Glutamatergic neuron (in vitro differentiated cells): ENCODE measurements at regions not wholly inside any gene's neighbourhood (a gene's known extent, or its start where the extent isn't known, plus 50 kb on each side); places are given as distances from the start of the nearest gene placed in this dataset.
"Not testable (repeated sequence)": the region's sequence is repeated elsewhere in the genome, so short reads cannot be mapped to it uniquely, and the experiment has no call there.

ENCODE experiments used
- DNase-seq: peaks from one replicate; pipeline ENCODE4 v3.0.0; 2022
- H3K27ac Mint-ChIP-seq: one replicate; pipeline ENCODE4 v1.8.0; 2020; ENCODE audit warnings: mild to moderate bottlenecking, mixed read lengths, inconsistent platforms; ENCODE audit not compliant: unreplicated experiment
- H3K27me3 Mint-ChIP-seq: one replicate; pipeline ENCODE4 v1.8.0; 2020; ENCODE audit warnings: mild to moderate bottlenecking, moderate library complexity, mixed read lengths, inconsistent platforms; ENCODE audit not compliant: unreplicated experiment
- H3K36me3 Mint-ChIP-seq: one replicate; pipeline ENCODE4 v1.8.0; 2020; ENCODE audit warnings: mild to moderate bottlenecking, mixed read lengths, inconsistent platforms; ENCODE audit not compliant: unreplicated experiment
- H3K4me1 Mint-ChIP-seq: one replicate; pipeline ENCODE4 v1.8.0; 2020; ENCODE audit warnings: mild to moderate bottlenecking, low read depth, mixed read lengths, inconsistent platforms; ENCODE audit not compliant: unreplicated experiment
- H3K4me3 Mint-ChIP-seq: one replicate; pipeline ENCODE4 v1.8.0; 2020; ENCODE audit warnings: mild to moderate bottlenecking, mixed read lengths, inconsistent platforms; ENCODE audit not compliant: unreplicated experiment
- H3K9me3 Mint-ChIP-seq: one replicate; pipeline ENCODE4 v1.8.0; 2020; ENCODE audit warnings: mild to moderate bottlenecking, moderate library complexity, mixed read lengths, inconsistent platforms; ENCODE audit not compliant: unreplicated experiment
- TF ChIP-seq, protein P1 (sequence below): fragments of 200-600 bp; sonication (generic); IDR thresholded peaks from one replicate; pipeline ENCODE4 v1.5.0; 2021; ENCODE audit not compliant: partially characterized antibody, unreplicated experiment

DNA sequence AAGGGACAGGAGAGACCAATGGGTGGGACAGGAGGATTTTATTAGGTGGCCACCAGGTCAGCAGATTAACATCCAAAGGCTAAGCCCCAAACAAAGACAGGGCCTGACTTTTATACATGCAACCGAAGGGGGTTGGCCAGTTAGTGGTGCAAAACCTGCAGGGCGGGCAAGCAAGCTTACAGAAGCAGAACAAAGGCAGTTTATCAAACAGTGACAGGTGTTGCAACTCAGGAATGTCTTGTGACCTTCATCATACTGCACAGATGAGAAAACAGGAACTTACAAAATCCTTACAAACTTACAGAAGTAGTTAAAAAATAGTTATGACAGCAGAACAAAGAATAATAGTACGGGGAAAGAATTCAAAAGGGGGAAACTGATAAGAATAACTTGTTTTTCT is 708.1 kb downstream of the GLUD2 start:
- no peaks in the 10 kb centered on the region for H3K9me3 Mint-ChIP-seq

DNA sequence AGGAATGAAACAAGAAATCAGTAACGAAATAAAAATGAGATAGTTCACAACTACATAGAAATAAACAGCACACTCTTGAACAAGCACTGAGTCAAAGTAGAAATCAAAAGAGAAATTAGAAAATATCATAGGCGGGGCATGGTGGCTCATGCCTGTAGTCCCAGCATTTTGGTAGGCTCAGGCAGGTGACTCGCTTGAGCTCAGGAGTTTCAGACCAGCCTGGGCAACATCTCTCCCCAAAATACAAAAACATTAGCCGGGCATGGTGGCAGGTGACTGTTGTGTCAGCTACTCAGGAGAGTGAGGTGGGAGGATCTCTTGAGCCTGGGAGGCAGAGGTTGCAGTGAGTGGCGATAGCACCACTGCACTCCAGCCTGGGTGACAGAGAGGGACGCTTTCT is 714.4 kb downstream of the GLUD2 start:
- Mint-ChIP-seq H3K4me3 (no peak overlapping the region), H3K9me3 (no peaks in the 10 kb centered on the region)
- no peak for DNase-seq

More for the DNA sequence above, 708.1 kb downstream of the GLUD2 start:
- no peak for DNase-seq
- TF ChIP-seq, protein P1, sequence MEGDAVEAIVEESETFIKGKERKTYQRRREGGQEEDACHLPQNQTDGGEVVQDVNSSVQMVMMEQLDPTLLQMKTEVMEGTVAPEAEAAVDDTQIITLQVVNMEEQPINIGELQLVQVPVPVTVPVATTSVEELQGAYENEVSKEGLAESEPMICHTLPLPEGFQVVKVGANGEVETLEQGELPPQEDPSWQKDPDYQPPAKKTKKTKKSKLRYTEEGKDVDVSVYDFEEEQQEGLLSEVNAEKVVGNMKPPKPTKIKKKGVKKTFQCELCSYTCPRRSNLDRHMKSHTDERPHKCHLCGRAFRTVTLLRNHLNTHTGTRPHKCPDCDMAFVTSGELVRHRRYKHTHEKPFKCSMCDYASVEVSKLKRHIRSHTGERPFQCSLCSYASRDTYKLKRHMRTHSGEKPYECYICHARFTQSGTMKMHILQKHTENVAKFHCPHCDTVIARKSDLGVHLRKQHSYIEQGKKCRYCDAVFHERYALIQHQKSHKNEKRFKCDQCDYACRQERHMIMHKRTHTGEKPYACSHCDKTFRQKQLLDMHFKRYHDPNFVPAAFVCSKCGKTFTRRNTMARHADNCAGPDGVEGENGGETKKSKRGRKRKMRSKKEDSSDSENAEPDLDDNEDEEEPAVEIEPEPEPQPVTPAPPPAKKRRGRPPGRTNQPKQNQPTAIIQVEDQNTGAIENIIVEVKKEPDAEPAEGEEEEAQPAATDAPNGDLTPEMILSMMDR: no peak
- Mint-ChIP-seq H3K27me3 (no peaks in the 10 kb centered on the region), H3K4me3 (no peak overlapping the region), H3K36me3 (no peaks in the 10 kb centered on the region), H3K4me1 (no peaks in the 10 kb centered on the region), H3K27ac (no peak overlapping the region)

DNA sequence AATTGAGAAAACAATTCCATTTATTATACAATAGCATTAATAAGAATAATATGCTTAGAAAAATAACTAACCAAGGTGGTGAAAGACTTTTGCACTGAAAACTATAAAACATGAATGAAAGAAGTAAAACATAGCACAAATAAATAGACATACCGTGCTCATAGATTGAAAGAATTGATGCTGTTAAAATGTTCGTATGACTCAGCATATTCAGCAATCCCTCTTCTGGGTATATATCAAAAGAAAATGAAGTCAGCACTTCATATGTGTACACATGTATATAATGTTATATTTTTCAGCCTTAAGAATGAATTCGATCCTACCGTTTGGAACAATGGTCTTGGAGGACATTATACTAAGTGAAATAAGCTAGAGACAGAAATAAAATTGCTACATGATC is 716.3 kb downstream of the GLUD2 start:
- Mint-ChIP-seq H3K9me3 (no peaks in the 10 kb centered on the region), H3K36me3 (no peaks in the 10 kb centered on the region), H3K4me1 (no peaks in the 10 kb centered on the region), H3K27ac (no peak overlapping the region), H3K27me3 (no peaks in the 10 kb centered on the region), H3K4me3 (no peak overlapping the region)
- DNase-seq: no peak
- TF ChIP-seq, protein P1: no peak

More for the DNA sequence above, 714.4 kb downstream of the GLUD2 start:
- Mint-ChIP-seq H3K27ac (no peak overlapping the region), H3K4me1 (no peaks in the 10 kb centered on the region), H3K27me3 (no peaks in the 10 kb centered on the region), H3K36me3 (no peaks in the 10 kb centered on the region)
- TF ChIP-seq, protein P1: no peak

DNA sequence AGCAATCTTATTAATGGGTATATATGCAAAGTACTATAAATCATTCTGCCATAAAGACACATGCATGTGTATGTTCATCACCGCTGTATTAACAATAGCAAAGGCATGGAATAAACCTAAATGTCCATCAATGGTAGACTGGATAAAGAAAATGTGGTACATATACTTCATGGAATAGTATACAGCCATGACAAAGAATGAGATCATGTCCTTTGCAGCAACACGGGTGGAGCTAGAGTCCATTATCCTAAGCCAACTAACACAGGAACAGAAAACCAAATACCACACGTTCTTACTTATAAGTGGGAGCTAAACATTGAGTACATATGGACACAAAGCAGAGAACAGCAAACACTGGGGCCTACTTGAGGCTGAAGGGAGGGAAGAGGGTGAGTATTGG is 720.8 kb downstream of the GLUD2 start:
- not testable (repeated sequence) for H3K27ac Mint-ChIP-seq, H3K4me1 Mint-ChIP-seq, H3K27me3 Mint-ChIP-seq, DNase-seq, H3K4me3 Mint-ChIP-seq, H3K36me3 Mint-ChIP-seq, H3K9me3 Mint-ChIP-seq

DNA sequence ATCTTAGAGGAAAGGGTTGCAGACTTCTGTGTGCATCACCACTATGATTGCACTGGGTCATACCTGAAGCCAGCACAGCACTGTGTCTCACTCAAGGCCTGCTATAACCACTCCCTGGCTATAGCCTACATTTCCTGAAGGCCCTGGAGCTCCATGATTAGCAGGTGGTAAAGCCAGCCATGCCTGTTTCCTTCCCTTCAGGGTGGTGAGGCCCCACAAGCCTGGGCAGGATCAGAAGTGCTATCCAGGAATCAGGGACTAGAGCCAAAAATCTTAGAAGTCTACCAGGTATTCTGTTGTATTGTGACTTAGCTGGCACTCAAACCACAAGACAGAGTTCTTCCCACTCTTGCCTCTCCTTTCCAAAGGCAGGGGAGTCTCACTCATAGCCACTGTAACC is 734.6 kb downstream of the GLUD2 start:
- H3K9me3 Mint-ChIP-seq: peaks cover 1% of the 10 kb centered on the region
- H3K4me1 Mint-ChIP-seq: no peaks in the 10 kb centered on the region
- no peaks in the 10 kb centered on the region for H3K27me3 Mint-ChIP-seq
- no peak overlapping the region for H3K4me3 Mint-ChIP-seq
- H3K27ac Mint-ChIP-seq: no peak overlapping the region
- TF ChIP-seq, protein P1: no peak
- DNase-seq: no peak
- no peaks in the 10 kb centered on the region for H3K36me3 Mint-ChIP-seq

DNA sequence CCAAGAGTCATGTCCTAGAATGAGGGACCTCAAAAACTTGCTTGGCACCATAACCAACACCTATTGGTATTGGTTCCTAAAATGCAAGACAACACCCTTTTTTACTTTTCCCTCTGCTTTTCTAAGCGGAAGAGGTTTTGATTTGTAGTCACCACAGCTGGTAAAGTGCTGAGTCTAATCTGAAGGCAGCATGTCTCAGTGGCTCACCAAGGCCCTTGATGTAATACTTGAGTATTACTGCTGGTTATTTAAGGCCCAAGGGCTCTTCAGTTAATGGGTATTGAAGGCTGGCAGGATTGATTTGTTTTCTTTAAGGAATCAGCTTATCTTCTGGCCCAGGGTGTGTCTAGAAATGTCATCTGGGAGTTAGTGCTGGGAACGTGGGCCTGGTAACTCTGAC is 735.1 kb downstream of the GLUD2 start:
- Mint-ChIP-seq H3K9me3 (peaks cover 1% of the 10 kb centered on the region), H3K36me3 (no peaks in the 10 kb centered on the region), H3K27ac (no peak overlapping the region), H3K27me3 (no peaks in the 10 kb centered on the region), H3K4me3 (no peak overlapping the region), H3K4me1 (no peaks in the 10 kb centered on the region)
- TF ChIP-seq, protein P1: no peak
- DNase-seq: no peak
